Activated B cell treated with CpG ODN at 0.5 μM for 24 hours (primary cell): ENCODE measurements at regions not wholly inside any gene's neighbourhood (a gene's known extent, or its start where the extent isn't known, plus 50 kb on each side); places are given as distances from the start of the nearest gene placed in this dataset.

ENCODE experiments used
- ATAC-seq: fragments of 200-7000 bp; cut with Tn5 transposase; one replicate; pipeline ENCODE4 v1.10.0; 2021; ENCODE audit warnings: low read depth, mild to moderate bottlenecking, moderate library complexity
- CTCF ChIA-PET: fragments of 350-600 bp; sonication (Branson Sonifier 250); formaldehyde crosslinking; loops from one replicate; lab custom pipeline; 2021; ENCODE audit warnings: antibody characterized with exemption; lab: Charles Lee
- POLR2A ChIA-PET: fragments of 350-600 bp; sonication (Branson Sonifier 250); formaldehyde crosslinking; loops from one replicate; lab custom pipeline; 2021; ENCODE audit warnings: antibody characterized with exemption; lab: Charles Lee
- DNase-seq: peaks from one replicate; pipeline ENCODE4 v3.0.0; 2022
- H3K27ac Mint-ChIP-seq: one replicate; pipeline ENCODE4 v1.8.0; 2020; ENCODE audit warnings: mixed read lengths
- H3K27me3 Mint-ChIP-seq: one replicate; pipeline ENCODE4 v1.8.0; 2021; ENCODE audit warnings: mixed read lengths
- H3K36me3 Mint-ChIP-seq: one replicate; pipeline ENCODE4 v1.8.0; 2021; ENCODE audit warnings: low read depth, mixed read lengths
- H3K4me1 Mint-ChIP-seq: one replicate; pipeline ENCODE4 v1.8.0; 2021; ENCODE audit warnings: mixed read lengths
- H3K4me3 Mint-ChIP-seq: one replicate; pipeline ENCODE4 v1.8.0; 2020; ENCODE audit warnings: mild to moderate bottlenecking, mixed read lengths
- H3K9me3 Mint-ChIP-seq: one replicate; pipeline ENCODE4 v1.8.0; 2020; ENCODE audit warnings: mixed read lengths
- CTCF ChIP-seq: fragments of 200-600 bp; IDR thresholded peaks from one replicate; pipeline ENCODE4 v1.8.0; 2022; ENCODE audit warnings: antibody characterized with exemption, mild to moderate bottlenecking
- intact Hi-C: fragments of 100-400 bp; cut with micrococcal nuclease; formaldehyde crosslinking; loops from one replicate; pipeline ENCODE4 v1.15.1; 2024

GRCh38 chr15:95043933-95044313 lies 812.6 kb downstream of the MCTP2 start:
- ChIA-PET CTCF (no interaction called here), POLR2A (no interaction called here)
- DNase-seq = no peak
- ATAC-seq = no peak
- Mint-ChIP-seq H3K4me3 (no peak overlapping the region), H3K27me3 (no peaks in the 10 kb centered on the region), H3K36me3 (no peaks in the 10 kb centered on the region), H3K27ac (no peak overlapping the region), H3K9me3 (peaks cover 13% of the 10 kb centered on the region), H3K4me1 (no peaks in the 10 kb centered on the region)
- no peak for TF ChIP-seq CTCF
- intact Hi-C loops = no loop called here

GRCh38 chr15:95044745-95045417 lies 813.5 kb downstream of the MCTP2 start:
- no peak overlapping the region for H3K27ac Mint-ChIP-seq
- POLR2A ChIA-PET = no interaction called here

GRCh38 chr15:95051861-95052260 lies 820.5 kb downstream of the MCTP2 start:
- ATAC-seq (no peak), DNase-seq (no peak)
- H3K9me3 Mint-ChIP-seq = peaks cover 29% of the 10 kb centered on the region
- no peaks in the 10 kb centered on the region for H3K4me1 Mint-ChIP-seq
- no peaks in the 10 kb centered on the region for H3K36me3 Mint-ChIP-seq
- POLR2A ChIA-PET = no interaction called here
- CTCF ChIA-PET = no interaction called here
- TF ChIP-seq CTCF = no peak
- intact Hi-C loops = no loop called here
- H3K4me3 Mint-ChIP-seq = no peak overlapping the region
- no peaks in the 10 kb centered on the region for H3K27me3 Mint-ChIP-seq
- H3K27ac Mint-ChIP-seq = no peak overlapping the region

More at GRCh38 chr15:95044745-95045417, 813.5 kb downstream of the MCTP2 start:
- CTCF ChIA-PET = no interaction called here
- intact Hi-C loops = no loop called here
- no peaks in the 10 kb centered on the region for H3K4me1 Mint-ChIP-seq
- H3K36me3 Mint-ChIP-seq = no peaks in the 10 kb centered on the region
- DNase-seq (no peak), ATAC-seq (no peak)
- H3K4me3 Mint-ChIP-seq = no peak overlapping the region
- no peak for TF ChIP-seq CTCF
- no peaks in the 10 kb centered on the region for H3K27me3 Mint-ChIP-seq
- H3K9me3 Mint-ChIP-seq = peaks cover 17% of the 10 kb centered on the region

GRCh38 chr15:95059346-95059905 lies 828.1 kb downstream of the MCTP2 start:
- ChIA-PET POLR2A (no interaction called here), CTCF (no interaction called here)

More at GRCh38 chr15:95059346-95059905, 828.1 kb downstream of the MCTP2 start:
- no peaks in the 10 kb centered on the region for H3K36me3 Mint-ChIP-seq
- peaks cover 23% of the 10 kb centered on the region for H3K9me3 Mint-ChIP-seq
- intact Hi-C loops = no loop called here
- DNase-seq = no peak
- ATAC-seq = no peak
- H3K27me3 Mint-ChIP-seq = no peaks in the 10 kb centered on the region
- no peak overlapping the region for H3K4me3 Mint-ChIP-seq
- TF ChIP-seq CTCF = no peak
- no peaks in the 10 kb centered on the region for H3K4me1 Mint-ChIP-seq
- H3K27ac Mint-ChIP-seq = no peak overlapping the region
